NCI-H2081 treated with DMSO at 0.1 percent for 48 hours (cell line): ENCODE measurements at regions not wholly inside any gene's neighbourhood (a gene's known extent, or its start where the extent isn't known, plus 50 kb on each side); places are given as distances from the start of the nearest gene placed in this dataset.

Experiments
- DNase-seq: peaks from one replicate; lab custom pipeline; 2025; lab: John Stamatoyannopoulos, UW

- no peak for DNase-seq
Measured at GRCh38 chr11:116442238-116442752, 330.5 kb downstream of the BUD13 start.

GRCh38 chr11:116439361-116439677 lies 333.5 kb downstream of the BUD13 start:
- DNase-seq = no peak

GRCh38 chr11:116438651-116439360 lies 334.0 kb downstream of the BUD13 start:
- DNase-seq = no peak

GRCh38 chr11:116434986-116435385 lies 337.8 kb downstream of the BUD13 start:
- DNase-seq = no peak

- DNase-seq = no peak
Measured at GRCh38 chr11:116432301-116432700, 340.5 kb downstream of the BUD13 start.

- DNase-seq = no peak
Measured at GRCh38 chr11:116431842-116432241, 340.9 kb downstream of the BUD13 start.

- DNase-seq = no peak
Measured at GRCh38 chr11:116428638-116428975, 344.2 kb downstream of the BUD13 start.

- no peak for DNase-seq
Measured at GRCh38 chr11:116427903-116428637, 344.7 kb downstream of the BUD13 start.

- DNase-seq = no peak
Measured at GRCh38 chr11:116427337-116427902, 345.4 kb downstream of the BUD13 start.

- no peak for DNase-seq
Measured at GRCh38 chr11:116426761-116427160, 346.0 kb downstream of the BUD13 start.

GRCh38 chr11:116424615-116425261 lies 348.0 kb downstream of the BUD13 start:
- no peak for DNase-seq

GRCh38 chr11:116422956-116423600 lies 349.7 kb downstream of the BUD13 start:
- DNase-seq = no peak

- DNase-seq = no peak
Measured at GRCh38 chr11:116422556-116422955, 350.2 kb downstream of the BUD13 start.

- DNase-seq = peak; percentile 68
Measured at GRCh38 chr11:116421529-116422185, 351.1 kb downstream of the BUD13 start.

- DNase-seq = no peak
Measured at GRCh38 chr11:116420770-116421528, 351.8 kb downstream of the BUD13 start.

- no peak for DNase-seq
Measured at GRCh38 chr11:116420030-116420429, 352.8 kb downstream of the BUD13 start.

GRCh38 chr11:116418388-116419041 lies 354.3 kb downstream of the BUD13 start:
- DNase-seq = no peak

GRCh38 chr11:116416852-116417251 lies 355.9 kb downstream of the BUD13 start:
- DNase-seq = no peak

GRCh38 chr11:116415095-116415494 lies 357.7 kb downstream of the BUD13 start:
- peak; percentile 70 for DNase-seq

- DNase-seq = no peak
Measured at GRCh38 chr11:116414357-116414880, 358.4 kb downstream of the BUD13 start.
